Heart left ventricle (tissue), 16 donors: ENCODE measurements at regions not wholly inside any gene's neighbourhood (a gene's known extent, or its start where the extent isn't known, plus 50 kb on each side); places are given as distances from the start of the nearest gene placed in this dataset.

Experiments used
- ATAC-seq, 4 donors: fragments of 200-7000 bp; cut with Tn5 transposase; one replicate each; pipeline ENCODE4 v1.9.1; 2020 to 2022; ENCODE audit warnings: moderate library complexity in 4 of 4, mild to moderate bottlenecking in 3 of 4, moderate number of reproducible peaks in 1 of 4
- DNase-seq, 5 donors: peaks; one replicate each; pipeline ENCODE4 v3.0.0-alpha.2; 2020
- H3K27ac ChIP-seq, 12 donors: fragments of 200-600 bp; sonication (generic) in 4 of 12; one replicate each; pipeline versions ENCODE4 v1.5.0 to v1.8.0; 2016 to 2022; ENCODE audit warnings: mild to moderate bottlenecking in 2 of 12
- H3K27me3 ChIP-seq, 9 donors: fragments of 200-600 bp; sonication (generic) in 2 of 9; one replicate each; pipeline versions ENCODE4 v1.5.1 to v1.8.0; 2016 to 2022; ENCODE audit warnings: mild to moderate bottlenecking in 3 of 9
- H3K36me3 ChIP-seq, 9 donors: fragments of 200-600 bp; sonication (generic) in 2 of 9; one replicate each; pipeline versions ENCODE4 v1.5.0 to v1.8.0; 2018 to 2022; ENCODE audit warnings: mild to moderate bottlenecking in 2 of 9
- H3K4me1 ChIP-seq, 12 donors: fragments of 200-600 bp; sonication (generic) in 4 of 12; one replicate each; pipeline versions ENCODE4 v1.5.0 to v1.8.0; 2016 to 2022; ENCODE audit warnings: mild to moderate bottlenecking in 3 of 12
- H3K4me3 ChIP-seq, 12 donors: fragments of 200-600 bp; sonication (generic) in 4 of 12; one replicate each; pipeline versions ENCODE4 v1.5.0 to v1.8.0; 2017 to 2022; ENCODE audit warnings: mild to moderate bottlenecking in 9 of 12, moderate library complexity in 4 of 12
- H3K9me3 ChIP-seq, 12 donors: fragments of 200-600 bp; sonication (generic) in 4 of 12; one replicate each; pipeline versions ENCODE4 v1.5.0 to v1.8.0; 2016 to 2022; ENCODE audit warnings: mild to moderate bottlenecking in 1 of 12
- CTCF ChIP-seq, 12 donors: fragments of 200-600 bp; sonication (generic) in 4 of 12; IDR thresholded peaks; one replicate each; pipeline versions ENCODE4 v1.5.0 to v1.8.0; 2018 to 2022; ENCODE audit warnings: antibody characterized with exemption in 12 of 12, mild to moderate bottlenecking in 5 of 12
- POLR2A ChIP-seq, 2 donors: fragments of 450-650 bp; IDR thresholded peaks; one replicate each; pipeline ENCODE4 v1.6.1; 2017; ENCODE audit warnings: antibody characterized with exemption in 2 of 2, mild to moderate bottlenecking in 2 of 2, moderate library complexity in 2 of 2
- WGBS, 4 donors: extraction: QIAGEN DNeasy Blood & Tissue Kit in 2 of 4; methylation state at CpG; one replicate each; pipeline versions ENCODE4 v1.1.5 to v1.1.7; 2013 to 2018; 5-methylcytosine and 5-hydroxymethylcytosine counted together
- intact Hi-C, 10 donors: fragments of 100-400 bp; cut with DNase I; formaldehyde crosslinking; loops; one replicate each; pipeline versions ENCODE4 v1.11.1 to v1.14.2; 2022
- donor health status: ischemic (EF 13 %, LVEDD 7.1; RV severe dilation, severe dysfunction).
- donor health status: healthy with polysubstance abuse.
- donor health status: DM: no; HTN: yes; CAD: no.
- donor health status: DM: no; HTN: no; CAD: no.
- donor health status: ischemic (EF 25% LVEDD 6.9; RV normal size, moderate dysfunction).
- donor health status: ischemic (EF 25% LVEDD 5.7; RV mildly dilated, moderate dysfunction).
- donor health status: healthy.
- donor health status: DM: yes; HTN: yes; CAD: no.
- donor health status: ischemic (EF 35%, LVEDD 5.7; RV mildly dilated, moderate dysfunction).
- donor health status: nonischemic (EF 11% LVEDD 7.7; RV severe dilation, severe dysfunction).
- donor health status: DM: yes; HTN: yes; CAD: no.
- donor health status: PGD.
- donor health status: ischemic (EF 29% LVEDD 5.4; RV normal size, mild dysfunction).
- donor health status: nonischemic (EF 23%, LVEDD 6.1; RV moderate dilation, normal function).

GRCh38 chr6:14763139-14763538, 482.7 kb upstream of the JARID2 start:
- no peak overlapping the region for H3K4me3 ChIP-seq
- no peaks in the 10 kb centered on the region for H3K36me3 ChIP-seq
- H3K27me3 ChIP-seq: no peaks in the 10 kb centered on the region
- no peak for TF ChIP-seq POLR2A (IDR thresholded peaks at IDR 0.05)
- no peak for TF ChIP-seq CTCF (IDR thresholded peaks at IDR 0.05)
- intact Hi-C loops: no loop called here
- ATAC-seq (no peak), DNase-seq (no peak)
- no peak overlapping the region for H3K27ac ChIP-seq
- peaks cover 0 to 26% (median 6%) of the 10 kb centered on the region in 12 donors for H3K4me1 ChIP-seq
- H3K9me3 ChIP-seq: no peaks in the 10 kb centered on the region
- 70 to 78% (median 76%) methylated on average over 6 of the region's 6 CpGs for WGBS, 4 donors

DNA sequence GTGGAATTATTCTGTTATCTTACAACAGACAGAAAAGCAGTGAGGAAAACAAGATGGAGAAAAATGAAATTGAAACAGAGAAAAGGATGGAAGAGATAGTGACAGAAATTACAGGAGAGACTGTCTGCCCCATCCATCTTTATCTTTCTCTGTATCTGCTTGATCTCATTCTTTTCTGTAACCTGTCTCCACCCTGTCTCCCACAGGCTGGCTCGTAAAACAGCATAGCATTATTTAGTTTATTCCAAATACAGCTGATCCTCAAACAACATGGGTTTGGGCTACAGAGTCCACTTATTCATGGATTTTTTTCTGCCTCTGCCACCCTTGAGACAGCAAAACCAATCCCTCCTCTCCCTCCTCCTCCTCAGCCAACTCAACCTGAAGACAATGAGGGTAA, 482.3 kb upstream of the JARID2 start:
- Histone ChIP-seq H3K9me3 (no peaks in the 10 kb centered on the region), H3K4me1 (peaks cover 0 to 23% (median 8%) of the 10 kb centered on the region in 12 donors), H3K36me3 (no peaks in the 10 kb centered on the region), H3K27ac (no peak overlapping the region), H3K4me3 (no peak overlapping the region), H3K27me3 (no peaks in the 10 kb centered on the region)
- no peak for TF ChIP-seq POLR2A (IDR thresholded peaks at IDR 0.05)
- TF ChIP-seq CTCF (IDR thresholded peaks at IDR 0.05): no peak
- no peak for ATAC-seq
- intact Hi-C loops: no loop called here
- DNase-seq: no peak
- 80 to 89% (median 84%) methylated on average over 1 of the region's 1 CpG for WGBS, 4 donors

DNA sequence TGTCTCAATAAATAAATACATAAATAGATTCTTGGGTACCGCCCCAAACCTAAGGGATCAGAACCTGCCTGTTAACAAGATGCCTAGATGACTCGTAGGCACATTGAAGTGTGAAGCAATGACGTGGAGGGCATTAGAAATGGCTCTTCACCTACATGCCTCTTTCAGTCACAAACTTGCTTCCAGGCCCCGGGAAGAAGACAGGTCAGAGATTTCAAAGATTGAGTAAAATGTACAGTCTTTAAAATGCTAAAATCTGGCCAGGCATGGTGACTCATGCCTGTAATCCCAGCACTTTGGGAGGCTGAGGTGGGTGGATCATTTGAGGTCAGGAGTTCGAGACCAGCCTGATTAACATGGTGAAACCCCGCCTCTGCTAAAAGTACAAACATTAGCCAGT, 480.8 kb upstream of the JARID2 start:
- Histone ChIP-seq H3K4me1 (peaks cover 0 to 20% (median 9%) of the 10 kb centered on the region in 12 donors), H3K27me3 (no peaks in the 10 kb centered on the region), H3K36me3 (no peaks in the 10 kb centered on the region), H3K27ac (no peak overlapping the region), H3K4me3 (no peak overlapping the region), H3K9me3 (no peaks in the 10 kb centered on the region)
- WGBS, 4 donors: 96 to 99% (median 97%) methylated on average over 6 of the region's 6 CpGs
- intact Hi-C loops: no loop called here
- DNase-seq (no peak), ATAC-seq (no peak)
- TF ChIP-seq CTCF (IDR thresholded peaks at IDR 0.05) (no peak), POLR2A (IDR thresholded peaks at IDR 0.05) (no peak)

DNA sequence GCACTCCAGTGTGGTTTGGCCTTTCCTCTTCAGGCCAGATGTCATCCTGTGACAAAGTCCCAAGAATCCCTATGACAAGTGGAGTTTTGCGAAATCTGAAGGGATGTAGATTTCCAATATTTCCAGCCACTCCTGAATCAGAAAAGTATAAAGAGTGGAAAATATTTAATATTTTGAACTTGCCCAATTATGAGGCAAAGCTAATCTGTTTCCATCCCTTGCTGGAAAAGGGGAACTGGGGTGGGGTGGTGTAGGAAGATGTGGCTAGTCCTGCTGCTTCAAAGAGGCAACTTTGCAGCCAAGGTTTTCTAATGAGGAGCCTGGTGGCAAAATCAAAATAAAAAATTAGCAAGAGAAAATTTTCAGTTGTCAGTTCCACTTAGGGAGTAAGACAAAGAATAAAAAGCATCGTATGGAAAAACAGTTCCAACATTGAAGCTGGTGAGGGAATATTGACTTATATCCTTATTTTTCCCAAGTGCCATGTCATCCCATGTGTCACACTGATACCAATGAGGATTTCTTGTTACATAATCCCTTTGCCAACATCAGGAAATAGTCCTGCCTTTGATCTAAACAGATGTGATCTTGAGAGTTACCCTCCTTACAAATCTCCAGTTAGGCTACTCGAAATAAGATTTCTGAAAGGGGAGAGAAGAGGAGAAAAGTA, 480.0 kb upstream of the JARID2 start:
- WGBS, 4 donors: 93 to 99% (median 94%) methylated on average over 3 of the region's 3 CpGs
- Histone ChIP-seq H3K27me3 (no peaks in the 10 kb centered on the region), H3K4me3 (no peak overlapping the region), H3K4me1 (peaks cover 0 to 28% (median 14%) of the 10 kb centered on the region in 12 donors), H3K27ac (no peak overlapping the region), H3K9me3 (no peaks in the 10 kb centered on the region), H3K36me3 (no peaks in the 10 kb centered on the region)
- intact Hi-C loops: no loop called here
- TF ChIP-seq CTCF (IDR thresholded peaks at IDR 0.05): no peak
- TF ChIP-seq POLR2A (IDR thresholded peaks at IDR 0.05): no peak
- DNase-seq (no peak), ATAC-seq (no peak)
